Osteoblast (primary cell): ENCODE measurements at regions not wholly inside any gene's neighbourhood (a gene's known extent, or its start where the extent isn't known, plus 50 kb on each side); places are given as distances from the start of the nearest gene placed in this dataset.
A peak's percentile ranks its signal among the peaks of the same experiment; 100 is the strongest.

Experiments
- DNase-seq: peaks from one replicate; pipeline ENCODE4 v3.0.0; 2011; ENCODE audit warnings: low spot score, mixed read lengths; ENCODE audit not compliant: insufficient read length; ENCODE audit errors: missing footprints
- H2AFZ ChIP-seq: 2 replicates; pipeline ENCODE4 v1.6.0; 2011; ENCODE audit warnings: mild to moderate bottlenecking, low read length
- H3K27ac ChIP-seq: 2 replicates; pipeline ENCODE4 v1.5.1; 2011; ENCODE audit warnings: mild to moderate bottlenecking, low read depth, low read length, moderate library complexity
- H3K27me3 ChIP-seq: 2 replicates; pipeline ENCODE4 v1.6.0; 2012; ENCODE audit warnings: mild to moderate bottlenecking, control low read depth, inconsistent platforms, low read length, moderate library complexity; ENCODE audit not compliant: insufficient read depth
- H3K36me3 ChIP-seq: 2 replicates; pipeline ENCODE4 v1.5.1; 2011; ENCODE audit warnings: mild to moderate bottlenecking, low read length, control low read depth, moderate library complexity; ENCODE audit not compliant: insufficient read depth
- H3K4me1 ChIP-seq: 2 replicates; pipeline ENCODE4 v1.5.1; 2011; ENCODE audit warnings: mild to moderate bottlenecking, low read length, control low read depth, moderate library complexity; ENCODE audit not compliant: insufficient read depth
- H3K4me2 ChIP-seq: 2 replicates; pipeline ENCODE4 v1.6.0; 2011; ENCODE audit warnings: mild to moderate bottlenecking, low read length; ENCODE audit not compliant: insufficient read depth
- H3K4me3 ChIP-seq: fragments of 200-600 bp; sonication (generic); 3 replicates; pipeline ENCODE4 v1.5.1; 2012; ENCODE audit warnings: mild to moderate bottlenecking, low read length, inconsistent platforms; ENCODE audit not compliant: insufficient read depth
- H3K79me2 ChIP-seq: 2 replicates; pipeline ENCODE4 v1.6.0; 2012; ENCODE audit warnings: mild to moderate bottlenecking, low read length, control low read depth, inconsistent platforms; ENCODE audit not compliant: insufficient read depth
- H3K9me3 ChIP-seq: 2 replicates; pipeline ENCODE4 v1.5.1; 2011; ENCODE audit warnings: low read depth, low read length, control low read depth
- H4K20me1 ChIP-seq: 2 replicates; pipeline ENCODE4 v1.6.0; 2012; ENCODE audit warnings: mild to moderate bottlenecking, low read length, control low read depth; ENCODE audit not compliant: insufficient read depth
- CTCF ChIP-seq: IDR thresholded peaks from 2 replicates; pipeline ENCODE4 v1.5.1; 2011; ENCODE audit warnings: mild to moderate bottlenecking, low read depth, low read length, moderate library complexity; ENCODE audit errors: extremely low read depth

- Histone ChIP-seq H3K27me3 (no peaks in the 10 kb centered on the region), H3K9me3 (no peaks in the 10 kb centered on the region), H3K27ac (no peak overlapping the region), H3K79me2 (no peaks in the 10 kb centered on the region), H3K4me1 (no peaks in the 10 kb centered on the region), H2AFZ (no peak overlapping the region), H3K36me3 (no peaks in the 10 kb centered on the region), H3K4me3 (no peak overlapping the region), H4K20me1 (no peaks in the 10 kb centered on the region), H3K4me2 (no peak overlapping the region)
- peak; percentile 63 for DNase-seq
- no peak for TF ChIP-seq CTCF
Measured at GRCh38 chr12:87127272-87127671, 871.1 kb upstream of the MGAT4C start.

GRCh38 chr12:87121896-87122295 is 865.7 kb upstream of the MGAT4C start:
- Histone ChIP-seq H4K20me1 (no peaks in the 10 kb centered on the region), H3K4me2 (no peak overlapping the region), H2AFZ (no peak overlapping the region), H3K36me3 (no peaks in the 10 kb centered on the region), H3K27ac (no peak overlapping the region), H3K79me2 (no peaks in the 10 kb centered on the region), H3K27me3 (no peaks in the 10 kb centered on the region), H3K4me3 (no peak overlapping the region), H3K4me1 (no peaks in the 10 kb centered on the region), H3K9me3 (no peaks in the 10 kb centered on the region)
- DNase-seq: no peak
- no peak for TF ChIP-seq CTCF

- H3K79me2 ChIP-seq: no peaks in the 10 kb centered on the region
- no peak for DNase-seq
- H3K4me2 ChIP-seq: no peak overlapping the region
- H2AFZ ChIP-seq: no peak overlapping the region
- no peak overlapping the region for H3K27ac ChIP-seq
- H3K4me3 ChIP-seq: no peak overlapping the region
- no peaks in the 10 kb centered on the region for H3K4me1 ChIP-seq
- no peaks in the 10 kb centered on the region for H3K36me3 ChIP-seq
- no peaks in the 10 kb centered on the region for H3K27me3 ChIP-seq
- no peaks in the 10 kb centered on the region for H3K9me3 ChIP-seq
- H4K20me1 ChIP-seq: no peaks in the 10 kb centered on the region
- no peak for TF ChIP-seq CTCF
Measured at GRCh38 chr12:87120440-87120839, 864.2 kb upstream of the MGAT4C start.

GRCh38 chr12:87119713-87120112 is 863.5 kb upstream of the MGAT4C start:
- Histone ChIP-seq H3K36me3 (no peaks in the 10 kb centered on the region), H3K4me1 (no peaks in the 10 kb centered on the region), H3K4me3 (no peak overlapping the region), H3K4me2 (no peak overlapping the region), H3K27ac (no peak overlapping the region), H3K9me3 (no peaks in the 10 kb centered on the region), H3K79me2 (no peaks in the 10 kb centered on the region), H4K20me1 (no peaks in the 10 kb centered on the region), H3K27me3 (no peaks in the 10 kb centered on the region), H2AFZ (no peak overlapping the region)
- TF ChIP-seq CTCF: no peak
- DNase-seq: no peak
